Common myeloid progenitor, CD34-positive (primary cell): ENCODE measurements at regions not wholly inside any gene's neighbourhood (a gene's known extent, or its start where the extent isn't known, plus 50 kb on each side); places are given as distances from the start of the nearest gene placed in this dataset.

ENCODE experiments used
- CTCF ChIA-PET: fragments of 350-600 bp; sonication (Branson Sonifier 250); formaldehyde crosslinking; loops from one replicate; lab custom pipeline; 2021; ENCODE audit warnings: antibody characterized with exemption; lab: Charles Lee
- POLR2A ChIA-PET: fragments of 350-600 bp; sonication (Branson Sonifier 250); formaldehyde crosslinking; loops from one replicate; lab custom pipeline; 2021; ENCODE audit warnings: antibody characterized with exemption; lab: Charles Lee
- DNase-seq, 3 donors: peaks; one replicate each; pipeline versions ENCODE4 v3.0.0 to v3.0.0-alpha.2; 2013
- H3K27ac ChIP-seq, 2 experiments: 1 replicate in 1 of 2; 2 replicates in 1 of 2; pipeline ENCODE4 v1.7.0; 2013; ENCODE audit warnings: inconsistent platforms in 2 of 2, low read length in 2 of 2, mild to moderate bottlenecking in 2 of 2, low read depth in 1 of 2, moderate library complexity in 1 of 2; ENCODE audit not compliant: severe bottlenecking in 2 of 2, insufficient read depth in 1 of 2, poor library complexity in 1 of 2
- H3K27me3 ChIP-seq, 5 experiments: replicated peaks in 2 of 5; 1 replicate in 3 of 5; 2 replicates in 2 of 5; pipeline versions ENCODE4 v1.6.1 to v1.7.0; 2013; ENCODE audit warnings: low read length in 4 of 5, mild to moderate bottlenecking in 2 of 5, moderate library complexity in 2 of 5, inconsistent platforms in 1 of 5; ENCODE audit not compliant: insufficient read depth in 5 of 5, control insufficient read depth in 4 of 5
- H3K36me3 ChIP-seq, 4 experiments: 1 replicate in 2 of 4; 2 replicates in 2 of 4; pipeline versions ENCODE4 v1.6.1 to v1.7.0; 2013; ENCODE audit warnings: low read length in 3 of 4, control low read depth in 1 of 4, mild to moderate bottlenecking in 1 of 4; ENCODE audit not compliant: control insufficient read depth in 4 of 4, insufficient read depth in 4 of 4
- H3K4me1 ChIP-seq, 4 experiments: 1 replicate in 3 of 4; 2 replicates in 1 of 4; pipeline versions ENCODE4 v1.6.1 to v1.7.1; 2013; ENCODE audit warnings: low read length in 3 of 4, mild to moderate bottlenecking in 3 of 4, control low read depth in 1 of 4, inconsistent platforms in 1 of 4, moderate library complexity in 1 of 4; ENCODE audit not compliant: control insufficient read depth in 4 of 4, insufficient read depth in 4 of 4; ENCODE audit errors: control extremely low read depth in 1 of 4
- H3K4me3 ChIP-seq, 7 experiments: 1 replicate in 4 of 7; 2 replicates in 3 of 7; pipeline versions ENCODE4 v1.5.1 to v1.7.0; 2013; ENCODE audit warnings: mild to moderate bottlenecking in 7 of 7, low read length in 6 of 7, moderate library complexity in 6 of 7, inconsistent platforms in 2 of 7, low read depth in 2 of 7, control low read depth in 1 of 7; ENCODE audit not compliant: insufficient read depth in 4 of 7, control insufficient read depth in 1 of 7; ENCODE audit errors: extremely low read depth in 1 of 7
- H3K9me3 ChIP-seq, 5 experiments: 1 replicate in 4 of 5; 2 replicates in 1 of 5; pipeline versions ENCODE4 v1.6.1 to v1.7.1; 2013; ENCODE audit warnings: low read length in 4 of 5, mild to moderate bottlenecking in 2 of 5, inconsistent platforms in 1 of 5, low read depth in 1 of 5, moderate library complexity in 1 of 5; ENCODE audit not compliant: control insufficient read depth in 4 of 5, insufficient read depth in 2 of 5; ENCODE audit errors: control extremely low read depth in 1 of 5
- WGBS: methylation state at CpG from one replicate; pipeline ENCODE4 v1.1.5; 2013; ENCODE audit not compliant: insufficient coverage; 5-methylcytosine and 5-hydroxymethylcytosine counted together

DNA sequence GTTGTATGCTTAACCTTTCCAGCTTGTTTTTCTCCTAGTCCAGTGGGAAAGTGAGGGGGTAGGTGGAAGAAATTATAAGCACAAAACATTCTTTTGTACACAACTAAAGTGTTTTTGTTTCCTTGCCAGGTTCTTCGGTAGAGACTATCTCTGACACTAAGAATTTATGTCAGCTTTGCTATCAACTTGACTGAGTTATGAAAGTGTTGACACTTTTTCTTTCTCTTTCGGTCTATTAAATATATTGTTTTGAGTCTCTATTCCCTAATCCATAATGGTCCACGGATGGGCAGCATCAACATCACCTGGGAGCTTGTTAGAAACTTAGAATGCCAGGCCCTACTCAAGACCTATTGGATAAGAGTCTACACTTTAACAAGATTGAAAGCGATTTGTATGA, 195.0 kb upstream of the ATP10B start:
- POLR2A ChIA-PET, result no interaction called here
- Histone ChIP-seq H3K27ac (no peak overlapping the region), H3K36me3 (no peaks in the 10 kb centered on the region), H3K4me1 (no peaks in the 10 kb centered on the region), H3K27me3 (no peaks in the 10 kb centered on the region), H3K4me3 (no peak overlapping the region), H3K9me3 (no peaks in the 10 kb centered on the region)
- DNase-seq, result no peak
- CTCF ChIA-PET, result no interaction called here
- 50% methylated on average over 2 of the region's 4 CpGs for WGBS

DNA sequence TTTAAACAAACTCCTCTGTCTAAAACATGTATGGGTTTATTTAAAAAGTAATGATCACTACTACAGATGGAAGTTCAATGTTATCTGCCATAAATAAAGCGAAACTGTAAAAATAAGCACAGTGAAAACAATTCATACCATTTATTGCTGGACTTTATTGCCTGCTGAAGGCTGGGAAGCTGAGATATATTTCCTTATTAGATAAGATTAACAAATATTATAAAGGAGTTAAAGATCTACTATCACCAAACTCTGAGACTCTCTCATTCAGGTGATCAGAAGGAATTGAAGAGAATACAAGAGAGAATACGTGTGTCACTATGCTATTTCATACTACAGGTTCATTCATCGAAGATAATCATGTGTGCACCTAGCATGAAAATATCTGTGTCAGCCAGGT, 190.9 kb upstream of the ATP10B start:
- H3K9me3 ChIP-seq, result no peaks in the 10 kb centered on the region
- ChIA-PET POLR2A (no interaction called here), CTCF (interaction anchor here (0.6 kb wide), 1 partner anchor 17 kb away, joined by 3 read pairs; no protein-coding TSS in a partner anchor)
- no peak overlapping the region for H3K4me3 ChIP-seq
- no peak for DNase-seq
- H3K4me1 ChIP-seq, result no peaks in the 10 kb centered on the region
- H3K27me3 ChIP-seq, result no peaks in the 10 kb centered on the region
- H3K36me3 ChIP-seq, result no peaks in the 10 kb centered on the region
- WGBS, result 90% methylated on average over 2 of the region's 3 CpGs
- no peak overlapping the region for H3K27ac ChIP-seq

DNA sequence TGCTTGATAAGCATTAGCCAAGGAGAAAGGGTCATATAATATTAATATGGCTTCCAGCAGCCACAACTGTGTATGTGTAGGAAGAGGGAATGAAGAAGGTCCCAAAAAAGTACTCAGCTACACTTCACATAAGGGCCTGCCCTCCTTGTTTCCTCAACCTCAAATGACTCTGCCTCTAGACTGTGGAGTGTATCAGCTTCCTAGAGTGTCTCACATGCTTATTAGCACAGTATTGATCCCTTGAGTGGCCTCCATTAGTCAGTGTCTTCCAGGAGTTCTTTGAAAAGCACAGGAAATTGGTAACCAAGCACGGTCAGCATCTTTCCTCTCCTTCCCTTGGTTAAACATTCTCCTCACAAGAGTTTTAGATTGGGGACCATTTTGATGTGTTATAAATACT, 190.4 kb upstream of the ATP10B start:
- CTCF ChIA-PET, result interaction anchor here (0.6 kb wide), 1 partner anchor 18 kb away, joined by 3 read pairs; no protein-coding TSS in a partner anchor
- Histone ChIP-seq H3K36me3 (no peaks in the 10 kb centered on the region), H3K27ac (no peak overlapping the region), H3K4me3 (no peak overlapping the region), H3K4me1 (no peaks in the 10 kb centered on the region), H3K9me3 (no peaks in the 10 kb centered on the region), H3K27me3 (no peaks in the 10 kb centered on the region)
- WGBS, result no CpG with 5 or more reads among the region's 1 CpG
- POLR2A ChIA-PET, result no interaction called here
- no peak for DNase-seq

DNA sequence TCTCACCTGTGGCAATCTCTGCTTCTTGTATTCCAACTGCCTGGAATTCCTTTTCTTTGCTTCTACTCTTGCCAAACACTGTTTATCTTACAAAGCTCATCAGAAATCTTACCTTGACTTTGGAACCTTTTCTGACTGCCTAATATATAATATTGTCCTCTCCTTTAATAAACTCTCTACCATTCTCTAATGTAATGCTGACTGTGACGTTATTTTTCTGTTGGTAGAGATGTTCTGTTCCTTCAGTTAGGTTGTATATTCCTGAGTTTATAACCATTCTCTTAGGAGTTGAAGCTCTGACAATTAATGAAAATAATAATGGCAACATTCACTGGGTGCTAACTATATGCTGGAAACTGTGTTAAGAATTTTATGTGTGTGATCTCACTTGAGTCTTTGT, 188.8 kb upstream of the ATP10B start:
- Histone ChIP-seq H3K36me3 (no peaks in the 10 kb centered on the region), H3K27ac (no peak overlapping the region), H3K27me3 (no peaks in the 10 kb centered on the region), H3K9me3 (no peaks in the 10 kb centered on the region), H3K4me3 (no peak overlapping the region), H3K4me1 (no peaks in the 10 kb centered on the region)
- CTCF ChIA-PET, result interaction anchor here (0.7 kb wide), 1 partner anchor 17 kb away, joined by 3 read pairs; no protein-coding TSS in a partner anchor
- DNase-seq, result no peak
- no CpG with 5 or more reads among the region's 1 CpG for WGBS
- POLR2A ChIA-PET, result no interaction called here

DNA sequence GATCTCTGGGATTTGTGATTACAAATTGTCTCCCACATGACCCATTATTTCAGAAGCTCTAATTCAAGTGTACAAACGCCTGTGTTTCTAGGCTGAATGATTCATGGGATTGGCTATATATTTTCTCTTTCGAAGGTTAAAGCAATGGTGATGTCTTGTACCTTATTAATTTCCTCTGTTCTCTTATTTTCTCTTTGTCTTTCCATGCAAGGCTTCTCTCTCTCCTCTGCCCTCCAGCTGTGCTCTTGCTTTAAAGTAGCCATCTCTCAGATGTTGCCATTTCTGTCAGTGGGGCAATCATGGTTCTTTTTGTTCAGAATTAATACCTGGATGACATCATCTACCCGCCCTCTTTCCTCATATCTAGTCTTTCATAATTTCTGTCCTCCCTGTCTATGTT, 184.3 kb upstream of the ATP10B start:
- 89% methylated on average over 1 of the region's 3 CpGs for WGBS
- Histone ChIP-seq H3K36me3 (no peaks in the 10 kb centered on the region), H3K9me3 (no peaks in the 10 kb centered on the region), H3K27me3 (no peaks in the 10 kb centered on the region), H3K4me1 (no peaks in the 10 kb centered on the region), H3K4me3 (no peak overlapping the region), H3K27ac (no peak overlapping the region)
- ChIA-PET CTCF (no interaction called here), POLR2A (no interaction called here)
- no peak for DNase-seq

DNA sequence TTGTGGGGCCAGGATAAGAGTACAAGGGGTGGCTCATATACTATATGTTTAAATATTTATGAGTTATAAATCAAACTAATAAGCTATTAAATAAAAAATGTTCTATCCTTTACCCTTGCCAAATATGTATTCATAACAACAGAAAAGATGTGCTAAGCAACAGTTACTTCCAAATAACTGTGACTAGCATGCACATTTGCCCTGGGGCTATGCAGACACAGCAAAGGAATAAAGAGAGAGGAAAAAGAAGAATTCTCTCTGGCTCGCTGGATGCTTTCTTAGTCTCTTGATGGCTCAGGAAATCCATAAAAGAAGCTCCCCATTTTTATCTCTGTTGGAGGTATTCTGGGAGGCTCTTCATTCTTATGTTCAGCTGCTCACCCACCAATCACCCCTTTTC, 182.4 kb upstream of the ATP10B start:
- no CpG with 5 or more reads among the region's 1 CpG for WGBS
- Histone ChIP-seq H3K9me3 (no peaks in the 10 kb centered on the region), H3K36me3 (no peaks in the 10 kb centered on the region), H3K4me1 (no peaks in the 10 kb centered on the region), H3K27ac (no peak overlapping the region), H3K27me3 (no peaks in the 10 kb centered on the region), H3K4me3 (no peak overlapping the region)
- DNase-seq, result no peak
- ChIA-PET CTCF (interaction anchor here (1.4 kb wide), 1 partner anchor 8 kb away, joined by 3 read pairs; no protein-coding TSS in a partner anchor), POLR2A (no interaction called here)

DNA sequence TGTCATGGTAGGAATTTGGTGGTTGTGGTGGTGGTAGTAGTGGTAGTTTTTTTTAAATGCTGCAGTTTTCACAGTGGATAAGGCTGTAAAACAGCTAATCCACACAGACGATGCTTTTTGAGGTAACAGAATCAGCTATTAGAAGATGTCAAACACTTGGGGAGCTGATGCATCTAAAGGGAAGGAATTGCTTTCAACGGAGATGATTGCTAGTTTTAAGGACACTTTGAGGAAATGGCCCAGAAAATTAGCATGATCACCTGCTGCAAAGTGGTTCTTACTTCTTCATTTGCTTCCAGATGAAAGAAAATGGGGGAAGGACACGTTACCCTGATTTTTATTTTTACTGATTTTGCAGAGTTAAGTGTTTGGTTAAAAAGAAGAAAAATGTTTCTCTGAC, 178.2 kb upstream of the ATP10B start:
- ChIA-PET POLR2A (no interaction called here), CTCF (no interaction called here)
- no peaks in the 10 kb centered on the region for H3K4me1 ChIP-seq
- WGBS, result 77% methylated on average over 2 of the region's 3 CpGs
- H3K27me3 ChIP-seq, result no peaks in the 10 kb centered on the region
- H3K36me3 ChIP-seq, result no peaks in the 10 kb centered on the region
- no peaks in the 10 kb centered on the region for H3K9me3 ChIP-seq
- H3K27ac ChIP-seq, result no peak overlapping the region
- H3K4me3 ChIP-seq, result no peak overlapping the region
- no peak for DNase-seq
